DMS114 treated with DMSO at 0.1 percent for 48 hours (cell line): ENCODE measurements at regions not wholly inside any gene's neighbourhood (a gene's known extent, or its start where the extent isn't known, plus 50 kb on each side); places are given as distances from the start of the nearest gene placed in this dataset.
"Not testable (repeated sequence)": the region's sequence is repeated elsewhere in the genome, so short reads cannot be mapped to it uniquely, and the experiment has no call there.

ENCODE experiments used
- DNase-seq: peaks from one replicate; lab custom pipeline; 2025; ENCODE audit not compliant: unreplicated experiment; lab: John Stamatoyannopoulos, UW

DNA sequence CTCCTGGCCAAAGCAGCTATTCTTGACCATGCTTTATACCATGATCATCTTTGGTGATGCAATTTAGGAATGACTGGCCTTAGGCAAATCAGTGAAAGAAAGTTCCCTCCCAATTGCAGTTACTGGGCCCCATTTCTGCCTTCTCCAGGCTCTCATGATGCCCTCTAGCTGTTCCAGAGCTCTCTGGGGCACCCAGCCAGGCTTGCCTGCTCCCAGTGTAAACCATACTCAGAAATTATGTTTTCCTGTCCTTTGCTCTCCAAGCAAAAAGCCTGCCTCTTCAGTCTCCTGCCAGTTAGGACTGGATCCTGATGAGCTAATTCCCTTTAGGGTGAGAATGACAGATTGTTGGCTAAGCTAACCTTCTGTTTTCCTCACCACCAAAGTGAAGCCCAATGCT is 85.3 kb upstream of the RBPJ start:
- no peak for DNase-seq

DNA sequence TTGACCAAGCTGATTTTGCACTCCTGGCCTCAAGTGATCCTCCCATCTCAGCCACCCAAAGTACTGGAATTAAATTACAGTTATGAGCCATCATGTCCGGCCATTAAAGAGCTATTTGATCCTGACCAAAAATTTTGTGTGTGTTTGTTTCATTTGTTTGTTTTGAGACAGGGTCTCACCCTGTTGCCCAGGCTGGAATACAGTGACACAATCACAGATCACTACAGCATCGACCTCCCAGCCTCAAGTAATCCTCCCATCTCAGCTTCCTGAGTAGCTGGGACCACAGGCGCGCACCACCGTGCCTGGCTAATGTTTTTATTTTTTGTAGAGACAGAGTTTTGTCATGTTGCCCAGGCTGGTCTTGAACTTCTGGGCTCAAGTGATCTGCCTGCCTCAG is 82.9 kb upstream of the RBPJ start:
- no peak for DNase-seq

DNA sequence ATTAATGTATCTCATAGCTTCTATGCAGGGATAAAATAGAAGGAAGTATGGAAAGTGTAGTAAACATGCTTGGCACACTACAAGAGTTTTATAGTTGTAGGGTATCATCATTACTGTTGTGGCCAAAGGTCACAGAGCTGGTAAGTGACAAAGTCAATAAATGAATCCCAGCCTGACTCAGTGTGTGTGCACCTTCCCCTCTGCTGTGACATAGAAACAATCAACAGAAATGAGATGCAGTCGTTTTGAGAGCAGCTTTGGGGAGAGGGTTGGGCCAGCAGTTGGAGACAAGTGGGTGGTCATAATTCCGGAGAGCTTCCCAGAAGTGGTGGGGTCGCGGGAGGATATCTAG is 82.4 kb upstream of the RBPJ start:
- DNase-seq = no peak

DNA sequence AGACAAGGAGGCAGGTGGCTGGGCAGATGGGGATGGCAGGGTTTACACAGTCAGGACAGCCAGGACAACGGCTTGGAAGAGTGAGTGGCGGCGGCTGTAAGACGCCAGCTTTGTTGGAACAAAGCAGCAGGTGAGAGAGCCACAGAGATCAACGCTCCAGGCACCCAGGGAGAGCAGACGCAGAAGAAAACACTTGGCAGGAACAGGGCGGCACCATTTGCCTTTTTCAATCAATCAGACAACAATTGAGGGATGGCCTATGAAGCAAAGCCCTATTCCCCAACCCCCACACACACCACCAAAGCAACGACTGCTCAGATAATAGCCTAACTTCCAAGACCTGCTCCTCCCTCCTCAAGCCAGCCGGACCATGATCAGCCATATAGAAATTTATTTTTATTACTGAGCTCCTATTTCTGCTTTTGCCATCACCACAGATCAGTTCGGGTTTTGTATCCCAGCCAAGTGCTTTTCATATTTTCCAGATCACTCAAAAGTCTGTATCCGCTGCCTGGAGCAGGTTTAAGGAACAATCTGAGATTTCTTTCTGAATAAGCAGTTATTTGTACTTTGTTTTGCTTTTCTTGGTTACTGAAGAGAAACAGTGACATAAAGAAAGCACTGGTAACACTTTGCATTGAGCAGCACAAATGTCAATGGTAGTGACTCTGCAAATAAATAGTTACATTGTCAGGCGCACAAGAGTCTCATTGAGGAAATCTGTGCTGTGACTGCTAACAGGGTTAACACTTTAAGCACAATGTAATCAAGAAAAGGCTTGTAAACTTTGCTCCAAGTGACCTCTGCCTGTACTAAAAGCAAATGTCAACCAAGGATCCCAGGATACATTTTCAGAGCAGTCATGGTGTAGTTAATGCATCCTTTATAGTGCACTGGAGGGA is 81.8 kb upstream of the RBPJ start:
- DNase-seq = no peak

DNA sequence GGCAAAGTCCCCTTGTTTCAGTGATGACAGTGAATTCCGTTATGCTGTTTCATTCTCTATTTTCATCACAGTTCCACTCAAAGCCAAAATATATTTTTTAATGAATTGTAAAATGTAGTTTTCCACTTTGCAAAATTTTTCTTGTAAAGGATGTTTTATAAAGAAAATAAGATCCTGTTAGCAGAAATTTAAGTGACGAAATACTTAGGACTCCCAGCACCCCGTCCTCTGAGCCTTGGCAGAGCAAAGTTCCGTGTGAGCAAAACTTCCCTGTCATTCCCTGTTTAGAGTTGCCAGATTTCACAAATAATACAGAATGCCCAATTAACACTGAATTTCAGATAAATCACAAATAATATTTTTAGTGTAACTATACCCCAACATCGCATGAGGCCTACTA is 81.0 kb upstream of the RBPJ start:
- no peak for DNase-seq

DNA sequence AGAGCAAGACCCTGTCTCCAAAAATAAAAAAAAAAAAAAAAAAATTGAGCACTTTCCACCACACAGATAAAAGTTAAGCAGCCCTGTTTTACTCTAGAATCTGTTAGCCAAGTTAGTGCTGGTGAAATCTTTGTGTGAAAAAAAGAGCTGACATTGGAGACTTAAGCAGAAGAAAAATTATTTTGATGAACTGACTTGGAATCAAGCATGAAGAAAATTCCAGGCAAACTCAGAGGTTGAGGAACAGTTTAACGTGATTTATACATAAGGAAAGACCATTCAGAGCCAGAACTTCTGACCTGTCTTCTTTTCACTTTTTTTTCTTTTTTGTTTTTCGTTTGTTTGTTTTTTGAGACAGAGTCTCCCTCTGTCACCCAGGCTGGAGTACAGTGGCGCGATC is 79.6 kb upstream of the RBPJ start:
- DNase-seq = no peak

DNA sequence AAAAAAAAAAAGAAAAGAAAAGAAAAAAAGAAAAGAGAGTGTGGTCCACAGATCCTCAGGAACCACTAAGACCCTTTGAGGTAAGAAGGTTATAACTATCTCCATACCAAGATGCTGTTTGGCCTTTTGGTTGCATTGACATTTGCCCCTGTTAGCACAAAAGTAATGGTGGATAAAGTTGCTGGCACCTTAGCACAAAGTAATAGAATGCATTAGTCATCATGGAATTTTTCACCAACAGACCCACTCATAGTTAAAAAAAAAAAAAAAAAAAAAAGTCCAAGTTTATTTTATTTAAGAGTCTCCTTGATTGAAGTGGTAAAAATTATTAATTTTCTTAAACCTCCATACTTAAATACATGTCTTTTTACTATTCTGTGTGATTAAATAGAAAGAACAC is 78.4 kb upstream of the RBPJ start:
- no peak for DNase-seq

DNA sequence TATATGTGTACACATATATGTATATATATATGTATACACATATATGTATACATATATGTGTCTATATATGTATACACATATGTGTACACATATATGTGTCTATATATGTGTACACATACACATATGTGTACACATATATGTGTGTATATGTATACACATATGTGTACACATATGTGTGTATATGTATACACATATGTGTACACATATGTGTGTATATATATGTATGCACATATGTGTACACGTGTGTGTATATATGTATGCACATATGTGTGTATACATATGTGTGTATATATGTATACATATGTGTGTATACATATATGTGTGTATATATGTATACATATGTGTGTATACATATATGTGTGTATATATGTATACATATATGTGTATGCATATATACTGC is 76.7 kb upstream of the RBPJ start:
- DNase-seq = not testable (repeated sequence)

DNA sequence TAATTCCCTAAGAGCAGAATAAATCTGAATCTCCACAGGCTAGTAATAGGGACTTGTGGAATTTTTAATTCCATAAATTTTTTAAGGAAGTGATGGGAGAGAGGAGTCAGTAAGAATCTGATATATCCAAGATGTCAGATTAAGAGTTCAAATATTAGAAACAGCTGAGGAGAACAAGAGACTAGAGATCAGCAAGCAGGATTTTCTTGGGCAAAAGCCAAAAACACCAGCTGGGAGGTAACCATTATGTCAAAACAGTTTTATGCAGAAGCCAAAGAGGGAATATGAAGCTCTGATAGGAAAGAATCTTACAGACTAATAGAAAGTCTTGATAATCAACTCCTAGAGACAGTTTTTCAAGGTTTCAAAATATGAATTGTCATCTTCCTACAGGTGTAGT is 72.2 kb upstream of the RBPJ start:
- no peak for DNase-seq

DNA sequence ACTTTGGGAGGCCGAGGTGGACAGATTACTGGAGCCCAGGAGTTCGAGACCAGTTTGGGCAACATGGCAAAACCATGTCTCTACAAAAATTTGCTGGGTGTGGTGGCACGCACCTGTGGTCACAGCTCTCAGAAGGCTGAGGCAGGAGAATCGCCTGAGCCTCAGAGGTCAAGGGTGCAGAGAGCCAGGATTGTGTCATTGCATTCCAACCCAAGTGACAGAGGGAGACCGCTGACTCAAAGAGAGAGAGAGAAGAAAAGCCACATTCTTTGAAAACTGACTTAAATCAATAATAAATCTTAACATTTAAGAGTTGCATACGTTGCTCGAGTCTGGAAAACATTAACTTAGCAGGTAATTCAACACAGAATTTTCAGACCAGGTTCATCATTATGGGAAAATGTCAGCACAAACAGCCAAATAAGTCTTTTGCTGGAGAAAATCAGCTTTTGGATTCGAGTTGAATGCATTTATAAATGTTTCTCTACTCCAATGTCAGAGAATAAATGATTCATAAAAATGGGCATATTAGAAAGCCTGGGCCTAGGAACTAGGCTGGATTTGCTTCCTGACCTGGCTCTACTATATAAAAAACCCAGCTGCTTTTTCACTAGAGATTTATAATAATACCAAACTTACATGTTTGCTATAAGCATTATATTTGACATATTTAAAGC is 68.3 kb upstream of the RBPJ start:
- no peak for DNase-seq

DNA sequence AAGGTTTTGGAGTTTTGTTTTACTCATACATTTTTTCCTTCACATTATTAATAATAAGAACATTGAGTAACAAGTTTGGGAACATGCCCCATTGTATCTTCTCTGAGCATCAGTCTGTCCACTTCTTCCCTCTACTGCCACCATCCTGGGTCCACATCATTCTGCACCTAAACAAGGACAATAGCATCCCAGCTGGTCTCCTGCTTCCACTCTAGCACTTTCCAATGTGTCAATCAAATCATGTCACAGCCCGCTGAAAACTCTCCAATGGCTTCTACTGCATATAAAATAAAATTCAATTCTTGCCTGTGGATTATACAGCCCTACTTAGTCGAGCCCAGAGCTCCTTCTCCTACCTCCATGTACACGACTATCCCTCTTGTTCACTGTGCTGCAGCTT is 66.8 kb upstream of the RBPJ start:
- DNase-seq = no peak

DNA sequence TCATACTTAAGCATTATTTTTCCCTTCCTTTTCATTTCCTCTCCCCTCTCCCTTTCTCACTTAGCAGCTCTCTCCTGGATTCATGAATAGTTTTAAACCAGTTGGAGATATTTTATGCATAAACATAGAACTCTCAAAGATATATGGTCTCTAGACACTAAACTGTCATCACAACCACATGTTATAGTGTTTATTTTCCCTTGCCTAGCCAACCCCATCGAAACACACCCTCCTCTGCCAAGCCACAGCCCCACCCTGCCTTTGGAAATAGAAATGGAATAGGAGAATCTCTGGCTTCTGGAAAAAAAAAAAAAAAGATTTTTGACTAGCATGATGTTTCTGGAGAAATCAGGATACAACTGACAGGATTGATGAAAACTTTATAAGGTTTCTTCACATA is 64.8 kb upstream of the RBPJ start:
- DNase-seq = no peak

DNA sequence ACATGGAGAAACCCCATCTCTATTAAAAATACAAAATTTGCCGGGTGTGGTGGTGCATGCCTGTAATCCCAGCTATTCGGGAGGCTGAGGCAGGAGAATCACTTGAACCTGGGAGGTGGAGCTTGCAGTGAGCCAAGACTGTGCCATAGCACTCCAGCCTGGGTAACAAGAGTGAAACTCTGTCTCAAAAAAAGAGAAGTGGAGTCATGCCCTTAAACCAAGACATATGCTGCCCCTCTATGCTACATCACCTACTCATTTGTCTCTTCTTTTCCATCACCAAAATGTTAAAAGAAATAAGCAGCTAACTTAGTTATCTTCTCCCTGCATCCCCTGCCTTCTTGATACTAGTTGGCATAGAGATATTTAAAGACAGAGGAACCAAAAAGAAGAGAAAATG is 63.4 kb upstream of the RBPJ start:
- not testable (repeated sequence) for DNase-seq

DNA sequence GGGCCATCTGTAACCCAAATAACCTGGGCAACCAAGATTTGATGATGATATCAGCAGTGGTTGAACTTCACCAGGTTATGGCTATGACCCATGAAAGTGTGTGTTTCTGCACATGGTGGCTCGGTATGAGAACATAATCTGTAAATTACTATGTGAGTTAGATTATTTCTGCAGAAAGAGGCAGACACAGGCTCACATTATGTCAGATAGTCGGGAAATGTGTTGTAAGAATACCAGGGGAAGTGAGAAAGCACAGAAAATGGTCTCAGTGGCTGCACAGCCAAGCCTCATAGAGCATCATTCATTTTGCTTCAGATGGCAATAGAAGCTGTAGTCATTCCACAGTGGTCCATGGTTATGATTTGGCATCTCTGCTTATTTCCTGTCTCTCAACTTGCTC is 63.0 kb upstream of the RBPJ start:
- DNase-seq = no peak

DNA sequence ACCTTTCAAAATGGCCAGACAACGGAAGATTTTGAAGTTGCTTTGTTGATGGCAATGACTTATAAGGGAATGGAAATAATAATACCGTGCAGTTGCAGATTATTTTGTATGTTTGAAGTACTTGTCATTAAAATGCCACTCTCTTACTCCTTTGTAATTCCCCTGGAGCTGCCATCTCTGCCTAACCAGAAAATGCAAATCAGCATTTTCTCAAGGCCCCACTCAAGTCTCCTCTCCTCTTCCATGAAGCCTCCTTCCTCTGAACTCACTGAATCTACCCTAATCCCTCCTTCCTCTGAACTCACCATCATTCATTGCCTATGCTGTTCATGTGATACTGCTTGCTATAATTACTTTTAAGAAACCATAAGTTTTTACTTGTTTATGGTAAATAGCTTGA is 60.2 kb upstream of the RBPJ start:
- DNase-seq = no peak

DNA sequence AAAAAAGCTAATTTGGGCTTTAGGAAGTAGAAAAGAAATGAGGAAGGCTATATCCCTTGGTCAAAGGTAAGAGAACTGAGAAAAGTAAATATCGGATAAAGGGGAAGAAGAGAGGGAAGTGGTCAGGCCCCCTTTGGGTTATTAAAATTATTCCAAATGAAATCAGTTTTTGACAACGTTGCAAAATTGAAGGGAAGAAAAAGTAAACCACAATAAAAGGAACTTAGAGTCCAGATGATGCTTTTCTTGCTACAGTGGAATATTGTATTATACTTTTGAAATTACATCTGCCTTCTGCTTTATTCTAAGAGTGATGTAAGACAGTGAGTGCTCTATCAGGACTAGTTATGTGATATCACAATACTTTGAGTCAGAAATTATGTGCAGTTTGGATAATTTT is 59.4 kb upstream of the RBPJ start:
- DNase-seq = no peak

DNA sequence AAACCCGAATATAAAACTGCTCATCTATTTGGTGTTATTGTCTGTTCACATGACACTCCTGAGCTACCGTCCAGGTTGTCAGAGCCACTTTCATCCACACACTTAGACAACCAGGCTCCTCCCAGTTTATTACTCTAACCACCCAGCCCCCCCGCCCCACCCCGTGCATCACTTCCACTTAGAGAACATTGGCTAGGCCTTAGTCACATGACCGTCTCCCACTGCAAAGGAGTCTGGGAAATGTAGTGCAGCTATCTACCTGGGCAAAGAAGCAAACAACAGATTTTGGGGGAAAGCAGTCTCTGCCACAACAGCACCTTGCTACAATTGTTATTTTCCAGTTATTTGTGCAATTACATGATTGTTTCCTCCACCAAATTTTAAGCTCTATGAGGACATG is 57.6 kb upstream of the RBPJ start:
- no peak for DNase-seq

DNA sequence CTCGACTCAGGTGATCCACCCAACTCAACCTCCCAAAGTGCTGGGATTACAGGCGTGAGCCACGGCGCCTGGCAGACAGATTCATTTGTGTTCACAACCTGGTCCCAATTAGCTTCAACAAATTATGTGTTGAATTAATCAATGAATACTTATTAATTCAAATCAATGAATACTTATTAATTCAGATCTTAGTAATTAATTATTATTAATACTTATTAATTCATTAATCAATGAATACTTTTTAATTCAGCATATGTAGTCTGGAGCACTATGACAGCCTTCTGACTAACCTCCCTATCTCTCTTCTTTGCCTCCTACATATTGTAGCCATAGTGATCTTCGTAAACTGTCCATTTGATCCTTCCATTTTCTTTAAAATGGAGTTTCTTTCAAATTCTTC is 56.7 kb upstream of the RBPJ start:
- no peak for DNase-seq

DNA sequence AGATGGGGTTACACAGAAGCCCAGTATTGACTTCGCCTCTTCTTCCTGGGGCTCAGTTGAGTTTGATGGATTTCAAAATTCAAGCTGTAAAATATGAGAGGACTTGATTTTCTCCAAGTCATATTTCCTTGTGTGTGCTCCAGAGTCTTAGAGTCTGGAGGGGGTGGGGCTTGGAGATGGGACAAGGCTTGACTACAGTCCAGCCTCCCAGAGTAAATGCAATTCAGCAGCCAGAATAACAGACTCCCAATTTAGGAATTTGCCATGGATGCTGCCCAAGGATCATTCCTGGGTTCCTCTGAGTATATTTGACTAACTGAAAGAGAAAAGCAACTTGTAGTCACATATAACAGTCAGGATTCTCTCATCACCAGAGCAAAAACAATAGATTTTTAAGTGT is 53.7 kb upstream of the RBPJ start:
- no peak for DNase-seq

DNA sequence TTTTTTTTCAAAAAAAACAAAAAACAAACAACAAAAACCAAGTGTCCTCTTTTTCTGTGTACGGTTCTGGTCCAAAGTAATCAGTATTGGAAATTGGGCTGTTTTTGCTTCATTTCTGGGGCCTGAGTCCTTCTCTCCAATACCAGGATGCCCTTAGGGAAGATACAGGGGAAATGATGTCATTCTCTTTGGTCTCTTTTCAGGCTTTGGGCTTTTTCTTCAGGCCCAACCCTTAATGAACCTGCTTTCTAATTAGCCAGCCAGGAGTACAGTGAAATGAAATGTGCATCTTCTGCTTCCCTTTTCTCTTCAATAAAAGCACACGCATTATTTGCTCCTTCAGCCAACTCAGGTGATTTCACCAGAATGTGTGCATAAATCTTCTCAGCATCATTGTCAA is 52.6 kb upstream of the RBPJ start:
- DNase-seq = no peak

DNA sequence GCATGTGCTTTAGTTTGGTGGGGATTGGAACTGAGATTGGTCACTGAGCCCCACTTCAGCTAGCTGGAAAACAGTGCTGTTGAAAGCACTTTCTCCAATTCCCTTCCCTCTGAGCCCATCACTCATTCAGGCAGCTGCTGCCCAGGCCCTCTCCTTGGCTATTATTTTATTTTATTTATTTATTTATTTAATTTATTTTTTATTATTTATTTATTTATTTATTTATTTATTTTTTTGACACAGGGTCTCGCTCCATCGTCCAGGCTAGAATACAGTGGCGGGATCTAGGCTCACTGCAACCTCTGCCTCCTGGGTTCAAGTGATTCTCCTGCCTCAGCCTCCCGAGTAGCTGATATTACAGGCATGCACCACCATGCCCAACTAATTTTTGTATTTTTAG is 51.8 kb upstream of the RBPJ start:
- no peak for DNase-seq
